H1 (cell line): ENCODE measurements at regions not wholly inside any gene's neighbourhood (a gene's known extent, or its start where the extent isn't known, plus 50 kb on each side); places are given as distances from the start of the nearest gene placed in this dataset.

Experiments used
- CTCF ChIA-PET: fragments of 300-600 bp; sonication (Branson Sonifier 250); formaldehyde crosslinking; loops from one replicate; lab custom pipeline; 2021; ENCODE audit not compliant: partially characterized antibody; lab: Charles Lee
- POLR2A ChIA-PET: fragments of 300-600 bp; sonication (Branson Sonifier 250); formaldehyde crosslinking; loops from one replicate; lab custom pipeline; 2021; ENCODE audit warnings: inconsistent platforms; ENCODE audit not compliant: partially characterized antibody; lab: Charles Lee
- DNase-seq, 2 experiments: peaks; one replicate each; pipeline versions ENCODE4 v3.0.0 to v3.0.0-alpha.2; 2010 to 2022; ENCODE audit warnings: low spot score in 2 of 2, low read depth in 1 of 2, mixed read lengths in 1 of 2
- FAIRE-seq: peaks from 2 replicates; lab custom pipeline; 2011; peaks lifted over from hg19 to GRCh38; lab: Jason Lieb, UNC
- H2AFZ ChIP-seq: 2 replicates; pipeline ENCODE4 v1.8.1; 2012; ENCODE audit warnings: low read length, inconsistent platforms
- H2AK5ac ChIP-seq: 2 replicates; pipeline ENCODE4 v1.6.1; 2013; ENCODE audit warnings: low read depth, low read length
- H2BK120ac ChIP-seq: replicated peaks from 2 replicates; pipeline ENCODE3; 2013; ENCODE audit warnings: low read depth, low read length, inconsistent platforms
- H2BK12ac ChIP-seq: 2 replicates; pipeline ENCODE4 v1.6.1; 2013; ENCODE audit warnings: low read depth, low read length
- H2BK15ac ChIP-seq: 2 replicates; pipeline ENCODE4 v1.6.1; 2013; ENCODE audit warnings: low read length
- H2BK20ac ChIP-seq: 2 replicates; pipeline ENCODE4 v1.6.1; 2013; ENCODE audit warnings: low read length
- H2BK5ac ChIP-seq: 2 replicates; pipeline ENCODE4 v1.6.1; 2013; ENCODE audit warnings: low read depth, low read length
- H3K14ac ChIP-seq: 2 replicates; pipeline ENCODE4 v1.6.1; 2013; ENCODE audit warnings: inconsistent platforms; ENCODE audit not compliant: insufficient read length
- H3K18ac ChIP-seq: 2 replicates; pipeline ENCODE4 v1.6.1; 2013; ENCODE audit warnings: low read length; ENCODE audit errors: extremely low read depth
- H3K23ac ChIP-seq: 2 replicates; pipeline ENCODE4 v1.6.1; 2013; ENCODE audit warnings: inconsistent platforms; ENCODE audit not compliant: insufficient read length
- H3K23me2 ChIP-seq: 2 replicates; pipeline ENCODE4 v1.6.1; 2013; ENCODE audit warnings: low read depth, low read length
- H3K27ac ChIP-seq: 2 replicates; pipeline ENCODE4 v1.6.1; 2011; ENCODE audit warnings: low read depth, low read length, inconsistent platforms
- H3K27me3 ChIP-seq, 4 experiments: replicated peaks in 1 of 4; 1 replicate in 1 of 4; 2 replicates in 3 of 4; pipeline versions ENCODE4 v1.6.1 to v1.8.1; 2011 to 2013; ENCODE audit warnings: low read length in 3 of 4, mild to moderate bottlenecking in 3 of 4, inconsistent platforms in 2 of 4, mixed read lengths in 2 of 4, moderate library complexity in 1 of 4; ENCODE audit not compliant: control insufficient read depth in 3 of 4, insufficient read depth in 3 of 4; ENCODE audit errors: extremely low read depth in 1 of 4
- H3K36me3 ChIP-seq, 4 experiments: 2 replicates each; pipeline versions ENCODE4 v1.6.1 to v1.8.1; 2011 to 2013; ENCODE audit warnings: mild to moderate bottlenecking in 4 of 4, low read length in 3 of 4, moderate library complexity in 2 of 4, control low read depth in 1 of 4, inconsistent platforms in 1 of 4; ENCODE audit not compliant: insufficient read depth in 4 of 4, control insufficient read depth in 2 of 4
- H3K4ac ChIP-seq: replicated peaks from 2 replicates; pipeline ENCODE3; 2013; ENCODE audit warnings: low read length, low read depth, mixed read lengths, inconsistent platforms; ENCODE audit not compliant: insufficient read length
- H3K4me1 ChIP-seq, 4 experiments: replicated peaks in 1 of 4; 1 replicate in 1 of 4; 2 replicates in 3 of 4; pipeline versions ENCODE4 v1.6.1 to v1.8.1; 2011 to 2013; ENCODE audit warnings: low read length in 3 of 4, inconsistent platforms in 2 of 4, mixed read lengths in 1 of 4; ENCODE audit not compliant: insufficient read depth in 4 of 4, control insufficient read depth in 3 of 4
- H3K4me2 ChIP-seq, 2 experiments: 2 replicates each; pipeline versions ENCODE4 v1.6.1 to v1.8.1; 2011 to 2013; ENCODE audit warnings: low read depth in 2 of 2, low read length in 2 of 2, control low read depth in 1 of 2, inconsistent platforms in 1 of 2, mild to moderate bottlenecking in 1 of 2; ENCODE audit not compliant: insufficient read depth in 1 of 2
- H3K4me3 ChIP-seq, 4 experiments: fragments of 200-600, 300-600 bp in 1 of 4; sonication (generic), shearing (Covaris generic), sonication (Bioruptor Twin) in 1 of 4; 2 replicates each; pipeline versions ENCODE4 v1.5.1 to v1.8.1; 2011 to 2016; ENCODE audit warnings: low read length in 4 of 4, low read depth in 3 of 4, control low read depth in 2 of 4, inconsistent platforms in 2 of 4, mild to moderate bottlenecking in 2 of 4, mixed read lengths in 1 of 4, moderate library complexity in 1 of 4; ENCODE audit not compliant: insufficient read depth in 2 of 4; ENCODE audit errors: extremely low read depth in 1 of 4
- H3K56ac ChIP-seq: replicated peaks from 2 replicates; pipeline ENCODE3; 2013; ENCODE audit warnings: low read depth, mild to moderate bottlenecking, mixed read lengths, low read length, inconsistent platforms; ENCODE audit not compliant: insufficient read length
- H3K79me1 ChIP-seq: 2 replicates; pipeline ENCODE4 v1.6.1; 2013; ENCODE audit warnings: low read depth, low read length, control low read depth
- H3K79me2 ChIP-seq, 2 experiments: 2 replicates each; pipeline versions ENCODE4 v1.6.1 to v1.8.1; 2012 to 2013; ENCODE audit warnings: low read length in 2 of 2, mild to moderate bottlenecking in 2 of 2, inconsistent platforms in 1 of 2; ENCODE audit not compliant: insufficient read depth in 2 of 2, control insufficient read depth in 1 of 2
- H3K9ac ChIP-seq, 4 experiments: replicated peaks in 1 of 4; 1 replicate in 1 of 4; 2 replicates in 3 of 4; pipeline versions ENCODE4 v1.6.1 to v1.8.1; 2011 to 2013; ENCODE audit warnings: low read depth in 3 of 4, low read length in 3 of 4, control low read depth in 2 of 4, mild to moderate bottlenecking in 2 of 4, moderate library complexity in 2 of 4, inconsistent platforms in 1 of 4; ENCODE audit errors: extremely low read depth in 1 of 4
- H3K9me3 ChIP-seq, 2 experiments: 2 replicates each; pipeline versions ENCODE4 v1.6.1 to v1.8.1; 2012 to 2013; ENCODE audit warnings: mild to moderate bottlenecking in 2 of 2, moderate library complexity in 2 of 2, control low read depth in 1 of 2, inconsistent platforms in 1 of 2, low read depth in 1 of 2, low read length in 1 of 2, mixed read lengths in 1 of 2; ENCODE audit not compliant: insufficient read depth in 2 of 2
- H4K20me1 ChIP-seq, 2 experiments: replicated peaks in 1 of 2; 2 replicates each; pipeline versions ENCODE3 to v1.8.1; 2011 to 2013; ENCODE audit warnings: inconsistent platforms in 2 of 2, low read length in 2 of 2, mild to moderate bottlenecking in 1 of 2; ENCODE audit not compliant: insufficient read depth in 2 of 2, control insufficient read depth in 1 of 2
- H4K5ac ChIP-seq: 2 replicates; pipeline ENCODE4 v1.6.1; 2013; ENCODE audit warnings: low read length, low read depth, mixed read lengths, inconsistent platforms; ENCODE audit not compliant: insufficient read length
- H4K8ac ChIP-seq: 2 replicates; pipeline ENCODE4 v1.8.0; 2013; ENCODE audit warnings: mild to moderate bottlenecking, moderate library complexity, low read length, inconsistent platforms; ENCODE audit not compliant: insufficient read depth; ENCODE audit errors: extremely low read depth
- H4K91ac ChIP-seq: replicated peaks from 2 replicates; pipeline ENCODE3; 2013; ENCODE audit warnings: low read length, mixed read lengths, inconsistent platforms; ENCODE audit not compliant: insufficient read length
- ATF2 ChIP-seq: IDR thresholded peaks from 2 replicates; pipeline ENCODE4 v1.6.1; 2012; ENCODE audit warnings: low read length, inconsistent platforms
- CBX8 ChIP-seq: fragments of 300-800, 300-1000 bp; sonication (generic); IDR thresholded peaks from 2 replicates; pipeline ENCODE4 v1.7.1; 2016; ENCODE audit warnings: low read depth, low read length, borderline replicate concordance
- EGR1 ChIP-seq: IDR thresholded peaks from 2 replicates; pipeline ENCODE4 v1.6.1; 2011; ENCODE audit warnings: low read depth, low read length, borderline replicate concordance
- EP300 ChIP-seq, 2 experiments: IDR thresholded peaks; 1 replicate in 1 of 2; 2 replicates in 1 of 2; pipeline ENCODE4 v1.6.1; 2011 to 2012; ENCODE audit warnings: low read depth in 2 of 2, low read length in 2 of 2, mild to moderate bottlenecking in 2 of 2, borderline replicate concordance in 1 of 2, inconsistent platforms in 1 of 2, moderate library complexity in 1 of 2
- GABPA ChIP-seq: IDR thresholded peaks from 2 replicates; pipeline ENCODE4 v1.6.1; 2011; ENCODE audit warnings: mild to moderate bottlenecking, low read length, moderate library complexity, borderline replicate concordance; ENCODE audit not compliant: insufficient read depth
- JUN ChIP-seq: IDR thresholded peaks from 2 replicates; pipeline ENCODE4 v1.6.1; 2011; ENCODE audit warnings: low read depth, mild to moderate bottlenecking, improper control_type of control experiment, low read length
- KDM1A ChIP-seq: fragments of 200-600, 300-600 bp; sonication (generic); IDR thresholded peaks from 2 replicates; pipeline ENCODE4 v1.7.1; 2016; ENCODE audit warnings: mild to moderate bottlenecking, low read length, borderline replicate concordance
- MAFK ChIP-seq: IDR thresholded peaks from 2 replicates; pipeline ENCODE4 v1.6.1; 2012; ENCODE audit warnings: low read depth, mild to moderate bottlenecking, improper control_type of control experiment, low read length
- SIX5 ChIP-seq: IDR thresholded peaks from 2 replicates; pipeline ENCODE4 v1.6.1; 2011; ENCODE audit warnings: mild to moderate bottlenecking, low read depth, low read length
- SP2 ChIP-seq: IDR thresholded peaks from 2 replicates; pipeline ENCODE4 v1.6.1; 2012; ENCODE audit warnings: mild to moderate bottlenecking, low read length, inconsistent platforms
- ZNF274 ChIP-seq: IDR thresholded peaks from 2 replicates; pipeline ENCODE4 v1.7.0; 2012; ENCODE audit warnings: low read length, borderline replicate concordance; ENCODE audit errors: extremely low read depth
- WGBS, 2 experiments: shearing (Covaris generic) in 1 of 2; methylation state at CpG; one replicate each; pipeline versions ENCODE4 v1.1.6 to v1.1.7; 2013 to 2015; ENCODE audit warnings: low lambda C conversion rate in 2 of 2, mixed read lengths in 2 of 2, inconsistent platforms in 1 of 2, low coverage in 1 of 2, missing lambda C conversion rate in 1 of 2; ENCODE audit not compliant: insufficient replicate concordance in 2 of 2, insufficient coverage in 1 of 2, insufficient read length in 1 of 2; ENCODE audit errors: extremely low coverage in 1 of 2, missing lambda C conversion rate in 1 of 2; 5-methylcytosine and 5-hydroxymethylcytosine counted together
- TF ChIP-seq, protein P1 (sequence below): IDR thresholded peaks from 2 replicates; pipeline ENCODE4 v1.6.1; 2011; ENCODE audit warnings: low read depth, mild to moderate bottlenecking, low read length; ENCODE audit not compliant: insufficient read depth

DNA sequence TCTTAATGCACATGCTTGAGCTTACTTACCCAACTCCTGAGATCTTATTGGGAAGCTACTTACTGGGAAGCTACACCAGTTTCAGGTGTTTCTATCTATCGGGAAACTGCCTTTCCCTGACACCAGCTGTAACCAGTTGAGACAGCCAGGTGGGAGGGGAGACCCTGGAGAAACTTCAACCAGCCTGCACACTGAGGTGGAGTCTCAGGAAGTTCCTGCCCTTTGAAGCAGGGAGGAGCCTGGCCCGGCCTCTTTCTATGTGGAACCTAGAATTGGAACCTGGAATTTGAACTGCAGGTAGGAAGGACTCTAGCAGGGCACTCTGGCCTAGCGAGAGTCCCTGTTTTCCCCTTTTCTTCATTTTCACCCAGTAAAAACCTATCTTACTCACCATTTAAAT is 425.8 kb upstream of the PABPC4L start:
- H2BK12ac ChIP-seq, result peak overlapping the region; percentile 92
- peak overlapping the region; percentile 55 for H2BK120ac ChIP-seq
- no peak overlapping the region for H3K4me3 ChIP-seq
- H3K79me1 ChIP-seq, result no peaks in the 10 kb centered on the region
- no peaks in the 10 kb centered on the region for H3K23me2 ChIP-seq
- H2AFZ ChIP-seq, result no peak overlapping the region
- no peak overlapping the region for H2BK5ac ChIP-seq
- H4K5ac ChIP-seq, result no peak overlapping the region
- no peak overlapping the region for H3K56ac ChIP-seq
- H4K20me1 ChIP-seq, result no peaks in the 10 kb centered on the region
- no peak for FAIRE-seq
- no peak overlapping the region for H3K27ac ChIP-seq
- no peak overlapping the region for H3K9ac ChIP-seq
- H3K14ac ChIP-seq, result no peak overlapping the region
- peaks cover 0 to 13% (median 6%) of the 10 kb centered on the region in 4 experiments; a peak in 4 of 7 replicates for H3K4me1 ChIP-seq
- H3K23ac ChIP-seq, result no peak overlapping the region
- H3K4ac ChIP-seq, result no peak overlapping the region
- H3K27me3 ChIP-seq, result no peaks in the 10 kb centered on the region
- no peaks in the 10 kb centered on the region for H3K36me3 ChIP-seq
- no peak for DNase-seq
- POLR2A ChIA-PET, result no interaction called here
- H4K91ac ChIP-seq, result peak overlapping the region; percentile 73
- CTCF ChIA-PET, result no interaction called here
- H2AK5ac ChIP-seq, result no peak overlapping the region; the same call in 1 of the 2 replicates
- no peak overlapping the region; the same call in 1 of the 2 replicates for H3K18ac ChIP-seq
- H3K4me2 ChIP-seq, result no peak overlapping the region
- H2BK15ac ChIP-seq, result no peak overlapping the region
- no peaks in the 10 kb centered on the region for H3K9me3 ChIP-seq
- 88% methylated on average over 3 of the region's 3 CpGs; no CpG with 5 or more reads in 1 of the 2 experiments for WGBS, 2 experiments
- H4K8ac ChIP-seq, result no peak overlapping the region
- H2BK20ac ChIP-seq, result peak overlapping the region; percentile 90; the same call in 1 of the 2 replicates
- no peaks in the 10 kb centered on the region for H3K79me2 ChIP-seq
- no peak for TF ChIP-seq KDM1A
- no peak for TF ChIP-seq GABPA
- no peak for TF ChIP-seq MAFK
- TF ChIP-seq EGR1, result no peak
- TF ChIP-seq SIX5, result no peak
- TF ChIP-seq CBX8, result no peak
- no peak for TF ChIP-seq JUN
- no peak for TF ChIP-seq ZNF274
- no peak for TF ChIP-seq EP300 (IDR thresholded peaks at IDR 0.05; ENCODE audit: borderline replicate concordance in 1 of 2, low read depth in 2 of 2, low read length in 2 of 2)
- TF ChIP-seq ATF2, result no peak
- TF ChIP-seq SP2, result no peak
- TF ChIP-seq, protein P1, sequence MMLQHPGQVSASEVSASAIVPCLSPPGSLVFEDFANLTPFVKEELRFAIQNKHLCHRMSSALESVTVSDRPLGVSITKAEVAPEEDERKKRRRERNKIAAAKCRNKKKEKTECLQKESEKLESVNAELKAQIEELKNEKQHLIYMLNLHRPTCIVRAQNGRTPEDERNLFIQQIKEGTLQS, result no peak
